HCT116 (cell line): ENCODE measurements at regions not wholly inside any gene's neighbourhood (a gene's known extent, or its start where the extent isn't known, plus 50 kb on each side); places are given as distances from the start of the nearest gene placed in this dataset.

Experiments used
- ATAC-seq: fragments of 200-7000 bp; cut with Tn5 transposase; 2 replicates; pipeline ENCODE4 v1.9.1; 2020; ENCODE audit warnings: mild to moderate bottlenecking, moderate library complexity
- BruUV-seq: library from RNA; stranded (reverse); fragments of 400-500 nt; replicated peaks from 2 replicates; lab custom pipeline; 2021; lab: Mats Ljungman, UMichigan
- CTCF ChIA-PET: fragments of 300-600 bp; sonication (Branson Sonifier 250); formaldehyde crosslinking; loops from one replicate; lab custom pipeline; 2021; ENCODE audit warnings: antibody characterized with exemption; lab: Charles Lee
- POLR2A ChIA-PET: fragments of 300-600, 350-600 bp; sonication (Branson Sonifier 250); formaldehyde crosslinking; loops from one replicate; lab custom pipeline; 2021; ENCODE audit warnings: antibody characterized with exemption; lab: Charles Lee
- RAD21 ChIA-PET, 2 experiments: fragments of 300-600 bp; sonication (Branson Sonifier 250); formaldehyde crosslinking; loops; one replicate each; lab custom pipeline; 2023; ENCODE audit warnings: low total read pairs in 2 of 2; ENCODE audit not compliant: uncharacterized antibody in 2 of 2, unreplicated experiment in 2 of 2, low non-redundant PET in 1 of 2; lab: Charles Lee
- DNase-seq: peaks from one replicate; pipeline ENCODE4 v3.0.0-alpha.2; 2010; ENCODE audit warnings: low read depth, low spot score
- H2AFZ ChIP-seq: fragments of 200-600 bp; shearing (Covaris generic), sonication (generic); 2 replicates; pipeline ENCODE4 v1.6.1; 2017; ENCODE audit warnings: low read depth, mixed run types, mixed read lengths, antibody characterized with exemption, low read length; ENCODE audit not compliant: poor library complexity, severe bottlenecking
- H3K27ac ChIP-seq: 2 replicates; pipeline ENCODE4 v1.5.1; 2012; ENCODE audit warnings: low read depth, low read length
- H3K27me3 ChIP-seq: fragments of 200-600 bp; sonication (generic); 2 replicates; pipeline ENCODE4 v1.6.1; 2016; ENCODE audit warnings: mixed run types, low read length, mixed read lengths; ENCODE audit not compliant: insufficient read depth
- H3K36me3 ChIP-seq, 2 experiments: fragments of 200-500 bp in 1 of 2; fragments of 200-600 bp in 1 of 2; sonication (Bioruptor generic) in 1 of 2; sonication (generic) in 1 of 2; 2 replicates each; pipeline versions ENCODE4 v1.5.1 to v1.6.1; 2014 to 2016; ENCODE audit warnings: low read length in 2 of 2, inconsistent platforms in 1 of 2, mixed read lengths in 1 of 2, mixed run types in 1 of 2; ENCODE audit not compliant: insufficient read depth in 2 of 2, control insufficient read depth in 1 of 2
- H3K4me1 ChIP-seq, 2 experiments: fragments of 200-600 bp in 1 of 2; sonication (generic) in 1 of 2; 2 replicates each; pipeline versions ENCODE4 v1.5.1 to v1.6.1; 2012 to 2017; ENCODE audit warnings: low read length in 2 of 2, inconsistent platforms in 1 of 2, mild to moderate bottlenecking in 1 of 2, mixed read lengths in 1 of 2, mixed run types in 1 of 2, moderate library complexity in 1 of 2; ENCODE audit not compliant: insufficient read depth in 2 of 2, control insufficient read depth in 1 of 2
- H3K4me2 ChIP-seq: fragments of 200-600 bp; sonication (generic); 2 replicates; pipeline ENCODE4 v1.6.1; 2017; ENCODE audit warnings: mixed run types, low read length, mixed read lengths
- H3K4me3 ChIP-seq, 2 experiments: fragments of 200-600 bp in 1 of 2; sonication (generic) in 1 of 2; replicated peaks in 1 of 2; 2 replicates each; pipeline ENCODE4 v1.5.1; 2011 to 2016; ENCODE audit warnings: low read length in 2 of 2, control low read depth in 1 of 2, low read depth in 1 of 2, mild to moderate bottlenecking in 1 of 2, mixed read lengths in 1 of 2, mixed run types in 1 of 2
- H3K79me2 ChIP-seq: fragments of 200-600 bp; sonication (generic); 2 replicates; pipeline ENCODE4 v1.6.1; 2017; ENCODE audit warnings: mild to moderate bottlenecking, mixed run types, low read length, moderate library complexity, mixed read lengths; ENCODE audit not compliant: insufficient read depth
- H3K9ac ChIP-seq: fragments of 200-600 bp; sonication (generic); 2 replicates; pipeline ENCODE4 v1.6.1; 2016; ENCODE audit warnings: low read length, mixed read lengths
- H3K9me2 ChIP-seq: fragments of 200-600 bp; sonication (generic), shearing (Covaris generic); 2 replicates; pipeline ENCODE4 v1.6.1; 2017; ENCODE audit warnings: mixed run types, mild to moderate bottlenecking, moderate library complexity; ENCODE audit not compliant: insufficient read depth
- H3K9me3 ChIP-seq, 2 experiments: fragments of 200-500 bp in 1 of 2; fragments of 200-600 bp in 1 of 2; sonication (Bioruptor generic) in 1 of 2; sonication (generic) in 1 of 2; 2 replicates each; pipeline ENCODE4 v1.6.1; 2014 to 2017; ENCODE audit warnings: low read length in 2 of 2, mixed read lengths in 2 of 2, inconsistent platforms in 1 of 2, low read depth in 1 of 2, mild to moderate bottlenecking in 1 of 2, mixed run types in 1 of 2, moderate library complexity in 1 of 2; ENCODE audit not compliant: control insufficient read depth in 1 of 2, insufficient read depth in 1 of 2
- H4K20me1 ChIP-seq: fragments of 200-600 bp; sonication (generic), shearing (Covaris generic); 2 replicates; pipeline ENCODE4 v1.6.1; 2017; ENCODE audit warnings: mixed run types, mild to moderate bottlenecking, moderate library complexity; ENCODE audit not compliant: insufficient read depth
- EGR1 ChIP-seq: IDR thresholded peaks from 2 replicates; pipeline ENCODE4 v1.6.1; 2012; ENCODE audit warnings: low read depth
- EZH2phosphoT487 ChIP-seq: fragments of 200-600 bp; IDR thresholded peaks from 2 replicates; pipeline ENCODE4 v1.6.1; 2018; ENCODE audit warnings: antibody characterized with exemption, borderline replicate concordance
- MAX ChIP-seq: IDR thresholded peaks from 2 replicates; pipeline ENCODE4 v1.6.1; 2012
- SP1 ChIP-seq: IDR thresholded peaks from 2 replicates; pipeline ENCODE4 v1.6.1; 2012; ENCODE audit warnings: low read depth
- TCF7L2 ChIP-seq: IDR thresholded peaks from 2 replicates; pipeline ENCODE4 v1.7.0; 2011; ENCODE audit warnings: borderline replicate concordance, inconsistent platforms; ENCODE audit not compliant: insufficient read depth, insufficient read length; ENCODE audit errors: extremely low read depth
- YY1 ChIP-seq: IDR thresholded peaks from 2 replicates; pipeline ENCODE4 v1.6.1; 2011; ENCODE audit warnings: low read length, low read depth, moderate library complexity, mild to moderate bottlenecking; ENCODE audit not compliant: insufficient replicate concordance; ENCODE audit errors: extremely low read depth
- intact Hi-C: fragments of 100-400 bp; cut with micrococcal nuclease; formaldehyde crosslinking; loops from 2 replicates; pipeline ENCODE4 v1.10.0; 2022
- TF ChIP-seq, protein P1 (sequence below): IDR thresholded peaks from 2 replicates; pipeline ENCODE4 v1.6.1; 2011; ENCODE audit warnings: mild to moderate bottlenecking, low read length, moderate library complexity; ENCODE audit not compliant: insufficient replicate concordance; ENCODE audit errors: extremely low read depth
- TF ChIP-seq, protein P2 (sequence below), 3 experiments: fragments of 200-600 bp in 1 of 3; sonication (generic) in 1 of 3; IDR thresholded peaks in 2 of 3; conservative IDR thresholded peaks in 1 of 3; 2 replicates each; pipeline ENCODE4 v1.5.1; 2012 to 2017; ENCODE audit warnings: low read depth in 2 of 3, low read length in 2 of 3, antibody characterized with exemption in 1 of 3, borderline replicate concordance in 1 of 3, control low read depth in 1 of 3, mild to moderate bottlenecking in 1 of 3, mixed read lengths in 1 of 3, mixed run types in 1 of 3, moderate library complexity in 1 of 3; ENCODE audit not compliant: insufficient read depth in 1 of 3

GRCh38 chr1:187167555-187167954 lies 338.8 kb downstream of the PLA2G4A start:
- no peak overlapping the region for H2AFZ ChIP-seq
- no peak for DNase-seq
- RAD21 ChIA-PET: no interaction called here
- H3K36me3 ChIP-seq: no peaks in the 10 kb centered on the region
- intact Hi-C loops: no loop called here
- H3K27ac ChIP-seq: no peak overlapping the region
- no peak overlapping the region for H3K4me2 ChIP-seq
- POLR2A ChIA-PET: no interaction called here
- BruUV-seq: no TSS peak
- H4K20me1 ChIP-seq: no peaks in the 10 kb centered on the region
- CTCF ChIA-PET: no interaction called here
- no peaks in the 10 kb centered on the region for H3K27me3 ChIP-seq
- no peak for ATAC-seq
- no peaks in the 10 kb centered on the region for H3K9me3 ChIP-seq
- no peaks in the 10 kb centered on the region for H3K4me1 ChIP-seq
- TF ChIP-seq MAX: no peak
- TF ChIP-seq, protein P1, sequence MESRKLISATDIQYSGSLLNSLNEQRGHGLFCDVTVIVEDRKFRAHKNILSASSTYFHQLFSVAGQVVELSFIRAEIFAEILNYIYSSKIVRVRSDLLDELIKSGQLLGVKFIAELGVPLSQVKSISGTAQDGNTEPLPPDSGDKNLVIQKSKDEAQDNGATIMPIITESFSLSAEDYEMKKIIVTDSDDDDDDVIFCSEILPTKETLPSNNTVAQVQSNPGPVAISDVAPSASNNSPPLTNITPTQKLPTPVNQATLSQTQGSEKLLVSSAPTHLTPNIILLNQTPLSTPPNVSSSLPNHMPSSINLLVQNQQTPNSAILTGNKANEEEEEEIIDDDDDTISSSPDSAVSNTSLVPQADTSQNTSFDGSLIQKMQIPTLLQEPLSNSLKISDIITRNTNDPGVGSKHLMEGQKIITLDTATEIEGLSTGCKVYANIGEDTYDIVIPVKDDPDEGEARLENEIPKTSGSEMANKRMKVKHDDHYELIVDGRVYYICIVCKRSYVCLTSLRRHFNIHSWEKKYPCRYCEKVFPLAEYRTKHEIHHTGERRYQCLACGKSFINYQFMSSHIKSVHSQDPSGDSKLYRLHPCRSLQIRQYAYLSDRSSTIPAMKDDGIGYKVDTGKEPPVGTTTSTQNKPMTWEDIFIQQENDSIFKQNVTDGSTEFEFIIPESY: no peak
- no peak for TF ChIP-seq SP1
- no peak for TF ChIP-seq YY1
- TF ChIP-seq EZH2phosphoT487: no peak
- TF ChIP-seq EGR1: no peak
- TF ChIP-seq, protein P2, sequence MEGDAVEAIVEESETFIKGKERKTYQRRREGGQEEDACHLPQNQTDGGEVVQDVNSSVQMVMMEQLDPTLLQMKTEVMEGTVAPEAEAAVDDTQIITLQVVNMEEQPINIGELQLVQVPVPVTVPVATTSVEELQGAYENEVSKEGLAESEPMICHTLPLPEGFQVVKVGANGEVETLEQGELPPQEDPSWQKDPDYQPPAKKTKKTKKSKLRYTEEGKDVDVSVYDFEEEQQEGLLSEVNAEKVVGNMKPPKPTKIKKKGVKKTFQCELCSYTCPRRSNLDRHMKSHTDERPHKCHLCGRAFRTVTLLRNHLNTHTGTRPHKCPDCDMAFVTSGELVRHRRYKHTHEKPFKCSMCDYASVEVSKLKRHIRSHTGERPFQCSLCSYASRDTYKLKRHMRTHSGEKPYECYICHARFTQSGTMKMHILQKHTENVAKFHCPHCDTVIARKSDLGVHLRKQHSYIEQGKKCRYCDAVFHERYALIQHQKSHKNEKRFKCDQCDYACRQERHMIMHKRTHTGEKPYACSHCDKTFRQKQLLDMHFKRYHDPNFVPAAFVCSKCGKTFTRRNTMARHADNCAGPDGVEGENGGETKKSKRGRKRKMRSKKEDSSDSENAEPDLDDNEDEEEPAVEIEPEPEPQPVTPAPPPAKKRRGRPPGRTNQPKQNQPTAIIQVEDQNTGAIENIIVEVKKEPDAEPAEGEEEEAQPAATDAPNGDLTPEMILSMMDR (IDR thresholded peaks at IDR 0.05 in 2 of 3, conservative IDR thresholded peaks at IDR 0.05 in 1 of 3; ENCODE audit: borderline replicate concordance in 1 of 3, insufficient read depth in 1 of 3, low read depth in 2 of 3, low read length in 2 of 3): no peak
- TF ChIP-seq TCF7L2: no peak
- no peak overlapping the region for H3K4me3 ChIP-seq
- 0 out of 2 replicates have a peak, but pooled peaks cover 5% of the 10 kb centered on the region for H3K9me2 ChIP-seq
- no peak overlapping the region for H3K9ac ChIP-seq
- H3K79me2 ChIP-seq: no peaks in the 10 kb centered on the region
